ENCODE measurements at regions not wholly inside any gene's neighbourhood (a gene's known extent, or its start where the extent isn't known, plus 50 kb on each side); places are given as distances from the start of the nearest gene placed in this dataset.
A peak's percentile ranks its signal among the peaks of the same experiment; 100 is the strongest.

DNA sequence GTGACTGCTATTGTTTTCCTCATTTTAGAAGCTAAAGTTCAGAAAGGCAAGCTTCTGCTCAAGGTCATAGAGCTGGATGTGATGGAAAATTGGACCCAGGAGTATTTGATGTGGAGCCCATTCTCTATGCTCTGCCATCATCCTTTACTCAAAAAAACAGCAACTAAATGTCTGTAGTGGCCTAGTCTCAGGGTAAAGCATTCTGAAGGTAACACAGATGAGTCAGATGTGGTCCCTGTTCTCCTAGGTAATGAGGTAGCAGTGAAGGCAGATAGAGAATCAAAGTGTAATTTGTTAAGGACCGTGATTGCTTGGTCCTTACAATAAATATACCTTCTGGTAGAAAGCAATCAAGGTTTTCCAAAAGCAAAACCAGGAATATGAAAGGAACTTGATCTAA, 84.4 kb upstream of the SPON1 start:
- Histone ChIP-seq H3K9me3 (no peaks in the 10 kb centered on the region), H3K9ac (ENCODE audit: low read depth in 2 of 2, low read length in 2 of 2) (no peak overlapping the region), H3K36me3 (no peaks in the 10 kb centered on the region), H3K4me1 (no peaks in the 10 kb centered on the region), H3K27ac (no peak overlapping the region), H3K27me3 (no peaks in the 10 kb centered on the region), H3K4me3 (no peak overlapping the region)
- TF ChIP-seq, protein P1, sequence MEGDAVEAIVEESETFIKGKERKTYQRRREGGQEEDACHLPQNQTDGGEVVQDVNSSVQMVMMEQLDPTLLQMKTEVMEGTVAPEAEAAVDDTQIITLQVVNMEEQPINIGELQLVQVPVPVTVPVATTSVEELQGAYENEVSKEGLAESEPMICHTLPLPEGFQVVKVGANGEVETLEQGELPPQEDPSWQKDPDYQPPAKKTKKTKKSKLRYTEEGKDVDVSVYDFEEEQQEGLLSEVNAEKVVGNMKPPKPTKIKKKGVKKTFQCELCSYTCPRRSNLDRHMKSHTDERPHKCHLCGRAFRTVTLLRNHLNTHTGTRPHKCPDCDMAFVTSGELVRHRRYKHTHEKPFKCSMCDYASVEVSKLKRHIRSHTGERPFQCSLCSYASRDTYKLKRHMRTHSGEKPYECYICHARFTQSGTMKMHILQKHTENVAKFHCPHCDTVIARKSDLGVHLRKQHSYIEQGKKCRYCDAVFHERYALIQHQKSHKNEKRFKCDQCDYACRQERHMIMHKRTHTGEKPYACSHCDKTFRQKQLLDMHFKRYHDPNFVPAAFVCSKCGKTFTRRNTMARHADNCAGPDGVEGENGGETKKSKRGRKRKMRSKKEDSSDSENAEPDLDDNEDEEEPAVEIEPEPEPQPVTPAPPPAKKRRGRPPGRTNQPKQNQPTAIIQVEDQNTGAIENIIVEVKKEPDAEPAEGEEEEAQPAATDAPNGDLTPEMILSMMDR (IDR thresholded peaks at IDR 0.05) = no peak
- DNase-seq = no peak
- intact Hi-C loops (cut with DNase I) = no loop called here

DNA sequence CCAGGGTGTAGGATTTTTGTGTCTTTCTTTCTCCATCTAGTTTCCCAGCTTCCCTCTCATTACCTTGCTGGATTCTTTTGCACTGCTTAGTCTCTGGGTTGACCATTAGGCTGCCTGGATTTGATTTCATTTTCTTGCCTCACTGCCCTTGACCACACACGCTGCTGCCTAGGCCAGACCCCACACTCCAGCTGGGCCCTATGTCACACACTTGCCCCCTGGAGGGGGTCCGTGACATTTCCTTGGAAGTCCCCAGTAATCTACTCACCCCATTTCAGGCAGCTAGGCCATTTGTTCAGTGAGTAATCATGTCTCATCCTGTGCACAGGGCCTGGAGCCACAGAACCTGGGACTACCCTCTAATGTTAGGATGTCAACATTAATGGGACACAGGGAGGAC, 81.9 kb upstream of the SPON1 start:
- intact Hi-C loops (cut with DNase I) = no loop called here

DNA sequence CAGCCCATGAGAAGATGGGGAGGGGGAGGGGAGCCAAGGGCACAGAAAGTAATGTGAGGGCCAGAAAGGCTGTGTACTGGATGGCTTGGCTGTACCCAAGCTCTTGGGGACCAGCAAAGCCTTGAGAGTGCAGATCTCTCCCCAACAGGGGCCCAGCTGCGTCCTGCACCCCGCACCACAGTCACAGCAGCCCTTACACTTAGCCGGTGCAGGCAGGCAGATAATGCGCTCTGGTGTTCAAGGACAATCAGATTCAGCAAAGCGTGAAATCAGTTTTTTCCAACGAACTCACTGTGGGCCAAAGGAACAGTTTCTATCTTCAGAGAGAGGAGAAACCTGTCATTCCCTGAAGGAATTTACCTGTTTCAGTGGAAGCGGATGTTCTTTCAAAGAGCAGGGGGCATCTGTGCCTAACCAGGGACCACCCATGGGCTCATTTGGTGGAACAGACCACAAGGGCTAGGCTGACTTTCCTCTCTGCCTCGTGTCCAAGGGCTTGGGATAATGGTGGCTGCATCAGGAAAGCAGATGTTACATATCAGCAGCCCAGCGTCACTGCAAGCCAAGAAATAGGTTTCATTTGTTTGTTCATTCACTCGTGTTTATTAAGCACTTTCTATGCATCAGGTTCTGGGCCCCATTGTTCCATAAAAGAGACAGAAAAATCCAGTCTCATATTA, 81.2 kb upstream of the SPON1 start:
- intact Hi-C loops (cut with DNase I) = no loop called here
- no peak overlapping the region for H3K9ac ChIP-seq (ENCODE audit: low read depth in 2 of 2, low read length in 2 of 2)
- H3K4me1 ChIP-seq = no peaks in the 10 kb centered on the region
- H3K36me3 ChIP-seq = no peaks in the 10 kb centered on the region
- no peak overlapping the region for H3K27ac ChIP-seq
- no peak for DNase-seq
- H3K4me3 ChIP-seq = no peak overlapping the region
- H3K9me3 ChIP-seq = no peaks in the 10 kb centered on the region
- H3K27me3 ChIP-seq = no peaks in the 10 kb centered on the region
- TF ChIP-seq, protein P1 (IDR thresholded peaks at IDR 0.05) = no peak

More for the DNA sequence above, 81.9 kb upstream of the SPON1 start:
- no peaks in the 10 kb centered on the region for H3K27me3 ChIP-seq
- H3K27ac ChIP-seq = no peak overlapping the region
- no peak overlapping the region for H3K9ac ChIP-seq (ENCODE audit: low read depth in 2 of 2, low read length in 2 of 2)
- no peaks in the 10 kb centered on the region for H3K9me3 ChIP-seq
- TF ChIP-seq, protein P1 (IDR thresholded peaks at IDR 0.05) = no peak
- H3K4me1 ChIP-seq = no peaks in the 10 kb centered on the region
- H3K36me3 ChIP-seq = no peaks in the 10 kb centered on the region
- H3K4me3 ChIP-seq = no peak overlapping the region
- no peak for DNase-seq

DNA sequence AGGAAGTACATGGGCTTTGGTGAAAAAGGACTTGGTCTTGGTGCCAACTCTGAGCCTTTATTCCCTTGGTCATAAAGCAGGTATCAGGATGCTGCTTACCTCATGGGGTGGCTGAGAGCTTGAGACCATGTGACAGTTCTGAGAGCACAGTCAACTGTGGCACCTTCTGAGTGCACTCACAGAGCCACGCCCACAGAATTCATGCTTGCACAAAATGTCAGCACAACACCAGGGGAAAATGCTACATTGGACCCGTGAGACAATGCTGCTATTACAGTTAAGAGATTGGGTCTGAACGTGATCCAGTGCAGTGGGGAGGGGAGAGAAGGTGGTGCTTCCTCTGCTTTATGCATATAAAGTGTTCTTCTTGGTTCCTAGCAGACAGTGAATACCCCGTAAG, 79.5 kb upstream of the SPON1 start:
- peak; percentile 65 for DNase-seq
- Histone ChIP-seq H3K9ac (ENCODE audit: low read depth in 2 of 2, low read length in 2 of 2) (no peak overlapping the region), H3K4me1 (no peaks in the 10 kb centered on the region), H3K9me3 (no peaks in the 10 kb centered on the region), H3K36me3 (no peaks in the 10 kb centered on the region), H3K4me3 (no peak overlapping the region), H3K27ac (no peak overlapping the region), H3K27me3 (no peaks in the 10 kb centered on the region)
- intact Hi-C loops (cut with DNase I) = no loop called here
- TF ChIP-seq, protein P1 (IDR thresholded peaks at IDR 0.05) = no peak

DNA sequence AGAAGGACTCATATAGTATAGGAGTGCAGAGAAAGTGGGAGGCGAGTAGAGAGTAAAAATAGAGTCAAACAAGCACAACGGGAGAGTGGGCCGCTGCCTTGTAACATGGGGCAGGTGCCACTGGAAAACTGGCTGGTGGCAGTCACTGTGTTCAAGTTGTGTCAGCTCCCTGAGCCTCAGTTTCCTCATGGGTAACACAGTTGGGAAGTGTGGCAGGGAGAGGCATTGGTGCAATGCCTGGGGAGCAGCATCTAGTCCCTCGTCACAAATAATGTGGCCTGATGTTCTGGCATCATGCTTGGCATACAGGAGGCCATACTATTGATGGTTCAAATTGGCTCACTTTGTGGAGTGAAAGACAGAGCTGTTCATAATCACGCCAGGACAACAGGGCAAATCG, 78.9 kb upstream of the SPON1 start:
- TF ChIP-seq, protein P1 (IDR thresholded peaks at IDR 0.05) = no peak
- Histone ChIP-seq H3K27me3 (no peaks in the 10 kb centered on the region), H3K4me3 (no peak overlapping the region), H3K9me3 (no peaks in the 10 kb centered on the region), H3K9ac (ENCODE audit: low read depth in 2 of 2, low read length in 2 of 2) (no peak overlapping the region), H3K4me1 (no peaks in the 10 kb centered on the region), H3K27ac (no peak overlapping the region), H3K36me3 (no peaks in the 10 kb centered on the region)
- intact Hi-C loops (cut with DNase I) = no loop called here
- DNase-seq = no peak
